Right lobe of liver (tissue), 6 donors: ENCODE measurements at regions not wholly inside any gene's neighbourhood (a gene's known extent, or its start where the extent isn't known, plus 50 kb on each side); places are given as distances from the start of the nearest gene placed in this dataset.
"Not testable (repeated sequence)": the region's sequence is repeated elsewhere in the genome, so short reads cannot be mapped to it uniquely, and the experiment has no call there.

Experiments
- ATAC-seq, 4 donors: fragments of 200-7000 bp; cut with Tn5 transposase; one replicate each; pipeline ENCODE4 v1.9.1; 2020; ENCODE audit warnings: mild to moderate bottlenecking in 4 of 4, moderate library complexity in 4 of 4
- DNase-seq, 3 donors: peaks; one replicate each; pipeline ENCODE4 v3.0.0-alpha.2; 2020
- H3K27ac ChIP-seq, 3 donors: fragments of 200-600 bp; one replicate each; pipeline ENCODE4 v1.8.0; 2022
- H3K27me3 ChIP-seq, 2 donors: fragments of 200-600 bp; one replicate each; pipeline ENCODE4 v1.8.0; 2022
- H3K36me3 ChIP-seq, 4 donors: fragments of 200-600 bp; sonication (generic) in 1 of 4; one replicate each; pipeline versions ENCODE4 v1.5.1 to v1.8.0; 2017 to 2022; ENCODE audit warnings: control low read depth in 1 of 4
- H3K4me1 ChIP-seq, 4 donors: fragments of 200-600 bp; sonication (generic) in 1 of 4; one replicate each; pipeline versions ENCODE4 v1.5.1 to v1.8.0; 2017 to 2022; ENCODE audit warnings: control low read depth in 1 of 4
- H3K4me3 ChIP-seq, 3 donors: fragments of 200-600 bp; one replicate each; pipeline ENCODE4 v1.8.0; 2022
- H3K9me3 ChIP-seq, 4 donors: fragments of 200-600 bp; sonication (generic) in 1 of 4; one replicate each; pipeline versions ENCODE4 v1.5.1 to v1.8.0; 2017 to 2022; ENCODE audit warnings: control low read depth in 1 of 4
- CTCF ChIP-seq, 4 donors: fragments of 200-600 bp in 3 of 4; fragments of 450-650 bp in 1 of 4; IDR thresholded peaks; one replicate each; pipeline versions ENCODE4 v1.5.1 to v1.8.0; 2016 to 2022; ENCODE audit warnings: antibody characterized with exemption in 4 of 4, mild to moderate bottlenecking in 2 of 4
- POLR2A ChIP-seq: fragments of 450-650 bp; IDR thresholded peaks from one replicate; pipeline ENCODE4 v1.6.1; 2017; ENCODE audit warnings: antibody characterized with exemption, mild to moderate bottlenecking
- WGBS: methylation state at CpG from one replicate; pipeline ENCODE4 v1.1.6; 2018; ENCODE audit warnings: low coverage, low lambda C conversion rate; ENCODE audit not compliant: insufficient coverage; ENCODE audit errors: missing lambda C conversion rate; 5-methylcytosine and 5-hydroxymethylcytosine counted together
- intact Hi-C, 2 donors: fragments of 100-400 bp; cut with DNase I; formaldehyde crosslinking; loops; one replicate each; pipeline versions ENCODE4 v1.11.2 to v1.14.1; 2022
- donor health status: DM: no; HTN: yes; CAD: no.
- donor health status: DM: no; HTN: no; CAD: no.
- donor health status: DM: no; HTN: no; CAD: no.
- donor health status: DM: no; HTN: yes; CAD: no.
- donor health status: DM: no; HTN: yes; CAD: no.

GRCh38 chr13:86906127-86906874 lies 764.9 kb upstream of the SLITRK5 start:
- 58% methylated on average over 7 of the region's 7 CpGs for WGBS
- H3K27me3 ChIP-seq: no peaks in the 10 kb centered on the region
- no peak overlapping the region for H3K27ac ChIP-seq
- TF ChIP-seq POLR2A (no peak), CTCF (IDR thresholded peaks at IDR 0.05) (no peak)
- ATAC-seq (no peak), DNase-seq (no peak)
- no peaks in the 10 kb centered on the region for H3K36me3 ChIP-seq
- no peaks in the 10 kb centered on the region for H3K4me1 ChIP-seq
- H3K4me3 ChIP-seq: no peak overlapping the region
- intact Hi-C loops: no loop called here
- no peaks in the 10 kb centered on the region for H3K9me3 ChIP-seq

- H3K9me3 ChIP-seq: no peaks in the 10 kb centered on the region
- TF ChIP-seq POLR2A (no peak), CTCF (IDR thresholded peaks at IDR 0.05) (no peak)
- H3K27me3 ChIP-seq: no peaks in the 10 kb centered on the region
- no peak overlapping the region for H3K4me3 ChIP-seq
- intact Hi-C loops: no loop called here
- DNase-seq: no peak
- H3K27ac ChIP-seq: no peak overlapping the region
- no peaks in the 10 kb centered on the region for H3K36me3 ChIP-seq
- no peaks in the 10 kb centered on the region for H3K4me1 ChIP-seq
- no peak for ATAC-seq
- WGBS: 28% methylated on average over 2 of the region's 2 CpGs
These were observed 764.0 kb upstream of the SLITRK5 start for GRCh38 chr13:86907156-86907555.

- intact Hi-C loops: no loop called here
- Histone ChIP-seq H3K4me3 (no peak overlapping the region), H3K4me1 (no peaks in the 10 kb centered on the region), H3K27me3 (no peaks in the 10 kb centered on the region), H3K27ac (no peak overlapping the region), H3K9me3 (no peaks in the 10 kb centered on the region), H3K36me3 (no peaks in the 10 kb centered on the region)
- no peak for TF ChIP-seq CTCF (IDR thresholded peaks at IDR 0.05)
- no peak for ATAC-seq
- WGBS: 86% methylated on average over 1 of the region's 6 CpGs
- DNase-seq: no peak
These were observed 761.9 kb upstream of the SLITRK5 start for GRCh38 chr13:86909318-86909717.

- Histone ChIP-seq H3K27ac (no peak overlapping the region), H3K36me3 (no peaks in the 10 kb centered on the region), H3K9me3 (no peaks in the 10 kb centered on the region), H3K4me3 (no peak overlapping the region), H3K27me3 (no peaks in the 10 kb centered on the region), H3K4me1 (no peaks in the 10 kb centered on the region)
- TF ChIP-seq CTCF (IDR thresholded peaks at IDR 0.05) (no peak), POLR2A (no peak)
- ATAC-seq (no peak), DNase-seq (no peak)
- WGBS: 63% methylated on average over 5 of the region's 5 CpGs
- intact Hi-C loops: no loop called here
These were observed 756.4 kb upstream of the SLITRK5 start for GRCh38 chr13:86914757-86915156.

GRCh38 chr13:86917438-86917837 lies 753.7 kb upstream of the SLITRK5 start:
- not testable (repeated sequence) for H3K9me3 ChIP-seq

More at GRCh38 chr13:86917438-86917837, 753.7 kb upstream of the SLITRK5 start:
- DNase-seq, H3K27me3 ChIP-seq, intact Hi-C loops, H3K4me3 ChIP-seq, H3K4me1 ChIP-seq, H3K36me3 ChIP-seq, H3K27ac ChIP-seq, ATAC-seq: not testable (repeated sequence)
- whole genome bisulfite sequencing: 87% methylated on average over 10 of the region's 10 CpGs
